Colonic mucosa (tissue), 4 donors: ENCODE measurements at regions not wholly inside any gene's neighbourhood (a gene's known extent, or its start where the extent isn't known, plus 50 kb on each side); places are given as distances from the start of the nearest gene placed in this dataset.

Experiments
- DNase-seq: peaks from one replicate; pipeline ENCODE4 v3.0.0-alpha.2; 2020
- H3K27ac ChIP-seq: fragments of 200-600 bp; one replicate; pipeline ENCODE4 v1.8.0; 2021
- H3K27me3 ChIP-seq: fragments of 200-600 bp; one replicate; pipeline ENCODE4 v1.8.0; 2021
- H3K36me3 ChIP-seq: fragments of 200-600 bp; one replicate; pipeline ENCODE4 v1.8.0; 2021
- H3K4me1 ChIP-seq: fragments of 200-600 bp; one replicate; pipeline ENCODE4 v1.8.0; 2021; ENCODE audit warnings: mild to moderate bottlenecking
- H3K4me3 ChIP-seq: fragments of 200-600 bp; one replicate; pipeline ENCODE4 v1.8.0; 2021
- H3K9ac ChIP-seq, 2 donors: one replicate each; pipeline ENCODE4 v1.7.0; 2013; ENCODE audit warnings: control low read depth in 2 of 2, low read depth in 2 of 2, low read length in 2 of 2
- H3K9me3 ChIP-seq: fragments of 200-600 bp; one replicate; pipeline ENCODE4 v1.8.0; 2021
- intact Hi-C: fragments of 100-400 bp; cut with DNase I; formaldehyde crosslinking; loops from one replicate; pipeline ENCODE4 v1.14.1; 2022
- TF ChIP-seq, protein P1 (sequence below): fragments of 200-600 bp; IDR thresholded peaks from one replicate; pipeline ENCODE4 v1.8.0; 2022; ENCODE audit warnings: antibody characterized with exemption, mild to moderate bottlenecking
- donor health status: healthy.
- donor health status: DM: no; HTN: no; CAD: no.
- donor health status: DM: no; HTN: no; CAD: no.

DNA sequence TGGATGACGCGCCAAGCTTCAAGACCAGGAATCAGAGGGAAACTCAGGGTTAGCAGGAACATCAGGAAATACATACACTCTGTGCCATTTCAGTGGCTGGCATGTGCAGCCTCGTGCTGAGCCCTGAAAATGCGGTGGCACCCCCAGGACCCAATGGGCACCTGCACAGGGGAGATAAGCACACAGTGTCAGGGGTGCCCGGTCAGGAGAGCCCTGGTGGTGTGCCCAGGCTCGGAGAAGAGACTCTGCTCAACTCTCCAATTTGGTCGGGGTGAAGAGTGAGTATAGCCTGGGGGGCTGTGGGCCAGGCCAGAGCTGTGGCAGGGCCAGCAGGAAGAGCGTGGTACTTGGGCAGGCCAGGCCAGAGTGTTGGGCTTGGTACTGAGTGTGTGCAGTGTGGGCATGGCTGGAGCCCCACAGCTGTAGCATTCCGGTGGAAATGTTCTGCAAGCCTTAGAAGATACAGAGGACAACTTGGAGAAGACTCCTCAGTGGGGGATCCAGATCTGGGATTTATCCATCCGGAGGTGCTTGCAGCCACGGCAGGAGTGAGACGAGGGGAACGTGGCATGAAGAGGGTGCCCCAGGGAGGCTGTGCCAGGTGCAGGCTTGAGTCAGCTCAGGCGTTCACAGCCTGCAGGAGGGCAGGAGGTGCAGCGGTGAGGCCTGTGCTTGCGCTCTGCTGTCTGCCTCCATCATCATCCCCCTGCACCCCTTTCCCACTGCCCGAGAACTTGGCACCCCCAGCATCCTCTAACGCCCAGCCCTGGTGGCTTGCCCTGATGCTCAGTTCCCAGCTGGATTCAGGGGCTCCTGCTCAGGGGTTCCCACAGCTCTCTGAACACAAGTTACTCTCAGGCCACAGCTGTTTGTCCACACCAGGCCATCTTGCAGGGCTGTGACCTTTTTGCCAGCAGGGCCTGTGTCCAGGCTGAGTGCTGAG lies 451.7 kb upstream of the HS6ST1 start:
- Histone ChIP-seq H3K27ac (no peak overlapping the region), H3K27me3 (no peaks in the 10 kb centered on the region), H3K4me3 (no peak overlapping the region), H3K4me1 (no peaks in the 10 kb centered on the region), H3K9me3 (no peaks in the 10 kb centered on the region), H3K36me3 (no peaks in the 10 kb centered on the region), H3K9ac (no peak overlapping the region)
- TF ChIP-seq, protein P1, sequence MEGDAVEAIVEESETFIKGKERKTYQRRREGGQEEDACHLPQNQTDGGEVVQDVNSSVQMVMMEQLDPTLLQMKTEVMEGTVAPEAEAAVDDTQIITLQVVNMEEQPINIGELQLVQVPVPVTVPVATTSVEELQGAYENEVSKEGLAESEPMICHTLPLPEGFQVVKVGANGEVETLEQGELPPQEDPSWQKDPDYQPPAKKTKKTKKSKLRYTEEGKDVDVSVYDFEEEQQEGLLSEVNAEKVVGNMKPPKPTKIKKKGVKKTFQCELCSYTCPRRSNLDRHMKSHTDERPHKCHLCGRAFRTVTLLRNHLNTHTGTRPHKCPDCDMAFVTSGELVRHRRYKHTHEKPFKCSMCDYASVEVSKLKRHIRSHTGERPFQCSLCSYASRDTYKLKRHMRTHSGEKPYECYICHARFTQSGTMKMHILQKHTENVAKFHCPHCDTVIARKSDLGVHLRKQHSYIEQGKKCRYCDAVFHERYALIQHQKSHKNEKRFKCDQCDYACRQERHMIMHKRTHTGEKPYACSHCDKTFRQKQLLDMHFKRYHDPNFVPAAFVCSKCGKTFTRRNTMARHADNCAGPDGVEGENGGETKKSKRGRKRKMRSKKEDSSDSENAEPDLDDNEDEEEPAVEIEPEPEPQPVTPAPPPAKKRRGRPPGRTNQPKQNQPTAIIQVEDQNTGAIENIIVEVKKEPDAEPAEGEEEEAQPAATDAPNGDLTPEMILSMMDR = no peak
- no peak for DNase-seq
- intact Hi-C loops = no loop called here

DNA sequence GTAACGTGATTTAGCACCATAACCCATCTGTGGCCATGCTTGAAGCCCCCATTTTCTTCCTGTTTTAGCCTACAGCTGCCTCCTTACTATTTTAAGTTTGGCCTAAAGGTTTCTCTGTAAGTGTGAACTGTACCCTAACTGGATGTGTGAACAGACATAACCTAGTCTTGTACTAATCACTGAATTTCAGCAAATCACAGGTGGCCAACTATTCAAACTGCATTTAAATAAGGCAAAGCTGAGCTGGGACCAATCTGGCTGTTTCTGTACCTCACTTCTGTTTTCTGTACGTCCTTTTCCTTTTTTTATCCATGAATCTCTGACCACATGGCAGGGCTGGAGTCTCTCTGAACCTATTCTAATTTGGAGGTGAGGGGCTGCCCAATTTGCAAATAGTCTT lies 452.7 kb upstream of the HS6ST1 start:
- H3K36me3 ChIP-seq = no peaks in the 10 kb centered on the region
- H3K27ac ChIP-seq = no peak overlapping the region
- no peak overlapping the region for H3K4me3 ChIP-seq
- no peaks in the 10 kb centered on the region for H3K4me1 ChIP-seq
- intact Hi-C loops = no loop called here
- no peaks in the 10 kb centered on the region for H3K27me3 ChIP-seq
- TF ChIP-seq, protein P1 = no peak
- H3K9ac ChIP-seq = no peak overlapping the region
- H3K9me3 ChIP-seq = no peaks in the 10 kb centered on the region
- no peak for DNase-seq

DNA sequence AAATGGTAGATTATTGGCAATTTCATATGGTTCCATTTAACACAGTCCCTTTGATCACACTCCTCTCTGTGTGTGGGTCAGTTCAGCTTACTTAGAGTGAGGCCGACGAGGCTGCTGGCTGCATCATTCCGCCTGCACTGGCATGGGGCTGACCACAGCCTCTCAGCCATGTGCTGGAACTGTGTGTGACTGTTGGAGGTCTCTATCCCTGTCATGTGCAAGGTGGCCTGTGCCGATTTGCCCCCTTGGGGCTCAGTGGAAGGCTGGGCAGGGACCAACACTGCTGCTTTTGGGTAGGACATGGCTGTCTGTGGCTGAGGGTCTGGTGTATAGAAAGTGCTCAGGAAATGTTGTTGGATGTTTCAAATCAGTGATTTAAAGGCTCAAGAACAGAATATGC lies 454.0 kb upstream of the HS6ST1 start:
- Histone ChIP-seq H3K9ac (no peak overlapping the region), H3K9me3 (no peaks in the 10 kb centered on the region), H3K4me3 (no peak overlapping the region), H3K4me1 (no peaks in the 10 kb centered on the region), H3K27ac (no peak overlapping the region), H3K27me3 (no peaks in the 10 kb centered on the region), H3K36me3 (no peaks in the 10 kb centered on the region)
- intact Hi-C loops = no loop called here
- TF ChIP-seq, protein P1 = no peak
- DNase-seq = no peak

DNA sequence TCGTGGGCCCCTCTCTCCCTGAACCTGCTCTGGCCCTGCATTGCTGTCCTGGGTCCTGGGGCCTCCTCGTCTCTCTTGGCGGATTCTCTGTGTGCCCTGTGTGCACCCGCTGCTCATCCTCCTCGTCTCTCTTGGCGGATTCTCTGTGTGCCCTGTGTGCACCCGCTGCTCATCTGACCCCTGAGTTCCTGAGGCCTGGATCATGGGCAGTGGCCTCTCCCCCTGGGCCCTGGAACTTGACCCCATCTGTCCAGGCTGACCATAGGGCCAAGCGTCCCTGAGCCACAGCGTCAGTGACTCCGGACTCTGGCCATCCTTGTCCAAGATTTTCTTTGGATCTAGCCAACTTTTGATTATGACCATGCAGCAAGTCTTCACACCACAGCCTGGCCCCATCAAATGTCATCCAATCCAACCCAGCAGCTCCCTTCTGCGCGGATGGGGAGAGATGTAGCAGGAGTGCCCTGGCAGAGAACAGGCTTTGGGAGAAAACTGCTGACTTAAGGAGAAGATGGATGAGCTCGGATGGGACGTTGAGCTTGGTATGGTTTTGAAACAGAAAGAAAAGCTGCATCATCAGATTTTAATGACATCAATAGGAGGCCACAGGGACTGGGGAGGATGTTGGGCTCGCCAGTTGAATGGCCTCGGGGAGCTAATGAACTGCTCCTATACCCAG lies 455.1 kb upstream of the HS6ST1 start:
- Histone ChIP-seq H3K9ac (no peak overlapping the region), H3K27ac (no peak overlapping the region), H3K4me3 (no peak overlapping the region), H3K9me3 (no peaks in the 10 kb centered on the region), H3K27me3 (no peaks in the 10 kb centered on the region), H3K36me3 (no peaks in the 10 kb centered on the region), H3K4me1 (no peaks in the 10 kb centered on the region)
- intact Hi-C loops = no loop called here
- TF ChIP-seq, protein P1 = no peak
- no peak for DNase-seq

DNA sequence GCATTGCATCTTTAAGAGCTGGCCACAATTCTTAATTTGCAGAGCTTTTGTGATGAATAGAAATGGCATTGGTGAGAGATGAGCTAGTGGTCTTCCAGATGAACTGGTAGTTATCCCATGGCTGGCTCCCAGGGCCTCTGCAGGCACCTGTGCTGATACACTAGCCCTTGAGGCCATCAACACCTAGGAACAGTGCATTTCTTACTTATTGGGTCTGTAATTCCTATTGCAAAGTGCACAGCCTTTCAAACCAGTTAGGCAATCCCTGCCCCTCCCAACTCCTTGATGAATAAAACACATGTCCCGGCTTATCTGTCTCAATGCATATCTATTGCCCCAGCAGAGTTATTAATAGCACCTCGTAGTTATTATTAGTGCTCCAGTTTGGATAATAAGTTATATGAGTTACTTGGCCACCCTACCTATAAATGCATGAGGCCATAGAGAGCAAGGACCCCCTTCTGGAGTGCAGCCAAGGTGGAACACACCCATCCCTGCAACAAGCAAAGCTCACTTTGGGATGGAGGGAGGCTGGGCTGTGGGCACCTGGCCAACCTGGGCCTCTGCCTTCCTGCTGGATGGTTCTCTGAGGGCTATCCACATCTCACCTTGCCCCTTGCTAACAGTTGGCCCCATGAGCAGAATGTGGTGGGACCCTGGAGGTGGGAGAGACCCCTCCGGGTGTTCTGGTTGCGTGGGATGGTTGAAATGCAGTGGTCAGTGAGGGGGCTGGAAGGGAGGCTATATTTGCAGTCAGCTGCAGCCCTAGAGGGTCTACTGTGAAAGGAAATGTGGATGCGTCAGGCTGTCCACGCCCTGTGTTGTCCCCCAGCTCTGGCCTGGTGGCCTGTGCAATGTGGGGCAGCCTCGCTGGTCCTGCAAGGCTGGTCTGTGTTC lies 455.9 kb upstream of the HS6ST1 start:
- H3K27ac ChIP-seq = no peak overlapping the region
- DNase-seq = peak; percentile 11
- intact Hi-C loops = no loop called here
- H3K9ac ChIP-seq = no peak overlapping the region
- H3K4me1 ChIP-seq = no peaks in the 10 kb centered on the region
- no peaks in the 10 kb centered on the region for H3K9me3 ChIP-seq
- H3K27me3 ChIP-seq = no peaks in the 10 kb centered on the region
- H3K36me3 ChIP-seq = no peaks in the 10 kb centered on the region
- TF ChIP-seq, protein P1 = no peak
- no peak overlapping the region for H3K4me3 ChIP-seq
